ENCODE measurements at regions not wholly inside any gene's neighbourhood (a gene's known extent, or its start where the extent isn't known, plus 50 kb on each side); places are given as distances from the start of the nearest gene placed in this dataset.
"Not testable (repeated sequence)": the region's sequence is repeated elsewhere in the genome, so short reads cannot be mapped to it uniquely, and the experiment has no call there.

DNA sequence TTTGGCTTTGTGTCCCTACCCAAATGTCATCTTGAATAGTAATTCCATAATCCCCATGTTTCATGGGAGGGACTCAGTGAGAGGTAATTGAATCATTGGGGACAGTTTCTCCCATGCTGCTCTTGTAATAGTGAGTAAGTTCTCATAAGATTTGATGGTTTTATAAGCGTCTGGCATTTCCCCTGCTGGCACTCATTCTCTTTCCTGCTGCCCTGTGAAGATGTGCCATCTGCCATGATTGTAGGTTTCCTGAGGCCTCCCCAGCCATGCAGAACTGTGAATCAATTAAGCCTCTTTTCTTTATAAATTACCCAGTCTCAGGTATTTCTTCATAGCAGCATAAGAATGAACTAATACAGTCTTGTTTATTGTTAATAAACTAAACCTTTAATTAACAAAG, 402.6 kb downstream of the NYAP2 start:
- not testable (repeated sequence) for TF ChIP-seq POLR2AphosphoS5, POLR2A (IDR thresholded peaks at IDR 0.05)
- TF ChIP-seq, protein P1, sequence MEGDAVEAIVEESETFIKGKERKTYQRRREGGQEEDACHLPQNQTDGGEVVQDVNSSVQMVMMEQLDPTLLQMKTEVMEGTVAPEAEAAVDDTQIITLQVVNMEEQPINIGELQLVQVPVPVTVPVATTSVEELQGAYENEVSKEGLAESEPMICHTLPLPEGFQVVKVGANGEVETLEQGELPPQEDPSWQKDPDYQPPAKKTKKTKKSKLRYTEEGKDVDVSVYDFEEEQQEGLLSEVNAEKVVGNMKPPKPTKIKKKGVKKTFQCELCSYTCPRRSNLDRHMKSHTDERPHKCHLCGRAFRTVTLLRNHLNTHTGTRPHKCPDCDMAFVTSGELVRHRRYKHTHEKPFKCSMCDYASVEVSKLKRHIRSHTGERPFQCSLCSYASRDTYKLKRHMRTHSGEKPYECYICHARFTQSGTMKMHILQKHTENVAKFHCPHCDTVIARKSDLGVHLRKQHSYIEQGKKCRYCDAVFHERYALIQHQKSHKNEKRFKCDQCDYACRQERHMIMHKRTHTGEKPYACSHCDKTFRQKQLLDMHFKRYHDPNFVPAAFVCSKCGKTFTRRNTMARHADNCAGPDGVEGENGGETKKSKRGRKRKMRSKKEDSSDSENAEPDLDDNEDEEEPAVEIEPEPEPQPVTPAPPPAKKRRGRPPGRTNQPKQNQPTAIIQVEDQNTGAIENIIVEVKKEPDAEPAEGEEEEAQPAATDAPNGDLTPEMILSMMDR (IDR thresholded peaks at IDR 0.05), result not testable (repeated sequence)
